Limb (tissue), 2 donors: ENCODE measurements at regions not wholly inside any gene's neighbourhood (a gene's known extent, or its start where the extent isn't known, plus 50 kb on each side); places are given as distances from the start of the nearest gene placed in this dataset.
"Not testable (repeated sequence)": the region's sequence is repeated elsewhere in the genome, so short reads cannot be mapped to it uniquely, and the experiment has no call there.

ENCODE experiments used
- DNase-seq, 2 donors: peaks; one replicate each; pipeline ENCODE4 v3.0.0-alpha.2; 2016; ENCODE audit errors: extremely low spot score in 2 of 2

- no peak for DNase-seq
Observed at GRCh38 chr2:223285370-223286265, 233.6 kb downstream of the KCNE4 start.

DNA sequence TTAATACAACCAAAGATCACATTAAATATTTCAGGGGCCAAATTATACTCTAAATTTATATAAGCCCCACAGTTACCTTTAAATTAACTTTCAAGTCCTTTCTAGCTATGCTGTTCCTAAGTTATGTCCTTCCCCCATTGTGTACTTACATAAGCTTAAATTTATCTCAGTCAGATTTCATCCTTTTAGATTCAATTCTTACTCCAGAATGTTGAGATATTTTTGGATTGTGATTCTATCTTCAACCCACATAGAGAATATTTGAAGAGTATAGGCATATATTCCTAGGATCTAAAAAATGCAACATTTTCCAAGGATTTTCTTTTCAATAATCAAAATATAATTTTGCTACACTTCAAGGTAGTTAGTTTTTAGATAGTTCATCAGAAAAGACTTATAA, 242.8 kb downstream of the KCNE4 start:
- no peak for DNase-seq

DNA sequence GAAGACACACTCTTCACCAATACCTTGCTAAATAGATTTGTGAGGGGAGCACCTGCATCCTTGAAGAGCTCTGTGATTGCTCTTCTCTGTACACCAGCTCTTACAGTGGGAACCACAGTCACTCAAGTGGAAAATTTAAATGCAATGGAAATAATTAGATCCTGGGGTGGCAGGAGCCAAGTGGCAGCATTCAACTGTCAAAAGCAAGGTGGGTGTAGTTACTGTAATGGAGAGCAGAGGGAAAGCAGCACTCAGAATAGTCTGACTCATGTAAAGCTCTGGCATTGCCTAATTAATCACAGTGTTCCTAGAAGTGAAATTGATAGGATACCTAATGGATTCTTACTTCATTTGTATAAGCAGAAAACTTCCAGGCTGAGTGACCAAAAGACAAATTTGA, 245.8 kb downstream of the KCNE4 start:
- no peak for DNase-seq

- DNase-seq, result not testable (repeated sequence)
Observed at GRCh38 chr2:223298329-223298728, 246.3 kb downstream of the KCNE4 start.

DNA sequence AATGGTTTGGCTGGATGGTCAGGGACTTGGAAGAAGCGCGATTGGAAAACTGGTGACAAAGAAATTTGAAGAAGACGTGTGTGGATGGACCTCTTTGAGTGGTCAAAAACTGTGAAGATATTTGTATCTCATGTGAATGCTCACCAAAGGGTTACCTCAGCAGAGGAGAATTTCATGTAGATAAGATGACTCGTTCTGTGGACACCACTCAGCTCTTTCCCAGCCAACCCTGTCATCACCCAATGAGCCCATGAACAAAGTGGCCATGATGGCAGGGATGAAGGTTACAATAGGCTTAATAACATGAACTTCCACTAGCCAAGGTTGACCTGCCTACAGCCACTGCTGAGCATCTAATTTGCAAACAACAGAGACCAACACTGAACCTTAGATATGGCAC, 248.3 kb downstream of the KCNE4 start:
- DNase-seq, result no peak

- DNase-seq, result no peak
Observed at GRCh38 chr2:223306371-223306770, 254.4 kb downstream of the KCNE4 start.

GRCh38 chr2:223311889-223312680, 260.1 kb downstream of the KCNE4 start:
- no peak for DNase-seq

GRCh38 chr2:223313101-223313500, 261.1 kb downstream of the KCNE4 start:
- no peak for DNase-seq

- no peak for DNase-seq
Observed at GRCh38 chr2:223314811-223315210, 262.8 kb downstream of the KCNE4 start.

DNA sequence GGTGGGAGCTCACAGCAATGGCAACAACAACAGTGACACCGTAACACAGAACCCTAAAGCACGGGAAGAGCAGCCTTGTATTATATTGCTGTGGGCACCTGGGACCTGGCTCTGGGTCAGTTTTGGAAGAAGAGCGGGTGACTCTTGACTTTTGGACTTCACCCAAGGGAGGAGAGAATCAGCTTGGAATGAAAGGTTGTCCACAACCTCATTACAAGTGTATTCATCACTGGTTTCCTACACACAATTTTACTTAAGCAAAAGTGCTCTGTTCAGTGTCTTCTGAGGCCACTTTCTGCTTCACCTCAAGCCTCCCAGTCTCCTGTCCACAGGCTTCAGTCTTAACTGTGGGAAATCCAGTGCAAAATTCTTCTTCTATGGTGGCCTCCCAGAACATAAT, 263.8 kb downstream of the KCNE4 start:
- no peak for DNase-seq

- no peak for DNase-seq
Observed at GRCh38 chr2:223316342-223316741, 264.4 kb downstream of the KCNE4 start.

DNA sequence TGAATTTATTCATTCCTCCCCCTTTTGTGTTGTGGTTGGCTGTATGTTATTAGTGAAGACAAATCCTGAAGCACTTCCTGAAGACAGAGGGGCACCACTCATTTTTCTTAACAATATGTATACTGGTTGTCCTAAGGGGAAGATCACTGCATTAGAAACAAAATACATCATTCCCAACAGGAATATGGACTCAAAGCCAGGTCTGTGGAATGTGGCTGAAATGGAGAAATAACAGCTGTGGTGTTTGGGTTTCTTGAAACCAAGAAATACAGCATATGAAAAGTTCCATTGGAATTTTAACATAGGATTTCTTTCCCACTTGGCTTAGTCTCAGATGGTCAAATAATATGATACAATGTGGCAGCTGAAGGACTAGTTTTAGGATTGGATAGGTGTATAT, 267.6 kb downstream of the KCNE4 start:
- DNase-seq, result peak in 1 of 2 donors; percentile 18

- DNase-seq, result no peak
Observed at GRCh38 chr2:223324402-223324801, 272.4 kb downstream of the KCNE4 start.

DNA sequence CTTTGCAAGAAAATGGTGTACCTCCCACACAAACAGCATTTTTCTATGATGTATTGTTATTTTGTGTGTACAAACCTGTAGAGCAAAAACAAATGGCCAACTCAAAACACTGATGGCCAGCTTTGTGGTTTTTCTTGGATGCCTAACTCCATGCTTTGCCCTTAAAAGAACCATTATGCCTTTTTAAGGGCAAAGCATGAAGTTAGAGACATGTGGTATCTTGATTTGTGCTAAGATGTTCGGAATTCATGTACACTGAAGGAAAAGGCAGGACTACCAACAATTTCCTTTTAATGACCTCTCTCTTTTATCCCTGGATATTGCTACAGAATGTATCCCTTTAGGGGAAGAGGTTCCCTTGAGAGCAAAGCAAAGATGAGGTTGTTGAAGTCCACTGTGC, 273.6 kb downstream of the SCG2 start:
- no peak for DNase-seq

DNA sequence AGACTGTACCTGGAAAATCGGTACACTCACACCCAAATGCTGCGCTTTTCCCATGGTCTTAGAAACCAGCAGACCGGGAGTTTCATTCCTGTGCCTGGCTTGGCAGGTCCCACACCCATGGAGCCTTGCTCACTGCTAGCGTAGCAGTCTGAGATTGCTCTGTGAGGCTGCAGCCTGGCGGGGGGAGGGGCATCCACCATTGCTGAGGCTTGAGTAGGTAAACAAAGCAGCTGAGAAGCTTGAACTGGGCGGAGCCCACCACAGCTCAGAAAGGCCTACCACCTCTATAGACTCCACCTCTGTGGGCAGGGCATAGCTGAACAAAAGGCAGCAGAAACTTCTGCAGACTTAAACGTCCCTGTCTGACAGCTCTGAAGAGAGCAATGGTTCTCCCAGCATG, 271.4 kb downstream of the SCG2 start:
- DNase-seq, result not testable (repeated sequence)

- DNase-seq, result no peak
Observed at GRCh38 chr2:223338016-223338415, 264.1 kb downstream of the SCG2 start.

- DNase-seq, result no peak
Observed at GRCh38 chr2:223357076-223357475, 245.1 kb downstream of the SCG2 start.

GRCh38 chr2:223363085-223363484, 239.1 kb downstream of the SCG2 start:
- no peak for DNase-seq

DNA sequence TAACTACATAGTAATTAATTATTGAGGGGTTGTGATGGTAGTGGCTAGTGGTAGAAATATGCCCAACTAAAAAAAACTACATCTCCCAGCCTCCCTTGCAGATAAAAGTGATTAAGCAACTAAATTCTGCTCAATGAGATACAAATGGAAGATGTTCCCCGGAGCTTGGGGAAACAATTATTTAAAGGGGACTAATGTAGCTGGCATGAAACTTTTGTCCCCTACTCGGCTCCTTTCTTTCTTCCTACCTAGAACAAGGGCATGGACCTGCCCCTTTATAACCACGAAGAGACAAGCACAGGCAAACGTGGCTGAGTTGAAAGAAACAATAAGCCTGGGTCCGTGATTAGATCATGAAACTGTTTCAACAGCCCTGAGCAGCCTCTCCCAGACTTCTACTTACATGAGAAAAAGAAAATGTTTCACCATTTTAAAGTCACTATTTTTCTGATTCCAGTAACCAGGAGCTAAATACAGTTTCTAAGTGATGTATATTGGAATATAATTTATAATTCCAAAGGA, 236.9 kb downstream of the SCG2 start:
- no peak for DNase-seq

DNA sequence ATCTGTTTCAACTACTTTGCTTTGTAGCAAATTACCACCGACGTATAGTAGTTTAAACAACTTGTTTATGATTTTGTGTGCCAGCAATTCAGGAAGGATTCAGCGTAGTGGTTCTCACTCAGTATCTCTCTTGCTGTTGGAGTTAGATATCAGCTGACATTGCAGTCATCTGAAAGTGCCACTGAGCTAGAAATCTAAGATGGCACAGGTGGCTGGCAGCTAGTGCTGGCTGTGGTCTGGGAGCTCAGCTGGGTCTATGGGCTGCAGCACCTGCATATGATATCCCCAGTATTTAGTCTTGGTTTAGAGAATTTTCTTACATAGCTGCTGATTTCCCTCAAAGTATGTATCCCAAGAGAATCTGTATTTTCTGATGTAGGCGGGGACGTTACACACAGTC, 235.6 kb downstream of the SCG2 start:
- no peak for DNase-seq

GRCh38 chr2:223368481-223368880, 233.7 kb downstream of the SCG2 start:
- DNase-seq, result no peak

DNA sequence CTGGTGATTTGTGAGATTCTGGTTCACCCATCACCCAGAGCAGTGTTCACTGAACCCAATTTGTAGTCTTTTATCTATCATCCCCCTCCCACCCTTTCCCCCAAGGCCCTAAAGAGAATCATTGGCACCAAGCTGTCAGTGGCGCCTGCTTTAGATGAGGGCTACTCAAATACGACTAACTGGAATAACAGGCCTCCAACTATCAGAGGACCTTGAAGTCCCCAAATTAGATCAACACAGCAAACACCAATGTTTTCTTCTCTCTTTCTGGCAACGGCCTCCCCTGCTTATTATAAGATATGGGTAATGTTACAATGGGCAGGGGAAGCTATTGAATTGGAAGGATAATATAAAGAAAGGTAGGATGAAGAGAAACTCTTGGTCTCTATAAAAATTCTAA, 232.3 kb downstream of the SCG2 start:
- no peak for DNase-seq
